AG08395 (cell line): ENCODE measurements at regions not wholly inside any gene's neighbourhood (a gene's known extent, or its start where the extent isn't known, plus 50 kb on each side); places are given as distances from the start of the nearest gene placed in this dataset.

ENCODE experiments used
- DNase-seq: peaks from one replicate; pipeline ENCODE4 v3.0.0; 2012; ENCODE audit warnings: mixed read lengths, low spot score

GRCh38 chr14:101193845-101194372 is 290.4 kb upstream of the RTL1 start:
- no peak for DNase-seq

DNA sequence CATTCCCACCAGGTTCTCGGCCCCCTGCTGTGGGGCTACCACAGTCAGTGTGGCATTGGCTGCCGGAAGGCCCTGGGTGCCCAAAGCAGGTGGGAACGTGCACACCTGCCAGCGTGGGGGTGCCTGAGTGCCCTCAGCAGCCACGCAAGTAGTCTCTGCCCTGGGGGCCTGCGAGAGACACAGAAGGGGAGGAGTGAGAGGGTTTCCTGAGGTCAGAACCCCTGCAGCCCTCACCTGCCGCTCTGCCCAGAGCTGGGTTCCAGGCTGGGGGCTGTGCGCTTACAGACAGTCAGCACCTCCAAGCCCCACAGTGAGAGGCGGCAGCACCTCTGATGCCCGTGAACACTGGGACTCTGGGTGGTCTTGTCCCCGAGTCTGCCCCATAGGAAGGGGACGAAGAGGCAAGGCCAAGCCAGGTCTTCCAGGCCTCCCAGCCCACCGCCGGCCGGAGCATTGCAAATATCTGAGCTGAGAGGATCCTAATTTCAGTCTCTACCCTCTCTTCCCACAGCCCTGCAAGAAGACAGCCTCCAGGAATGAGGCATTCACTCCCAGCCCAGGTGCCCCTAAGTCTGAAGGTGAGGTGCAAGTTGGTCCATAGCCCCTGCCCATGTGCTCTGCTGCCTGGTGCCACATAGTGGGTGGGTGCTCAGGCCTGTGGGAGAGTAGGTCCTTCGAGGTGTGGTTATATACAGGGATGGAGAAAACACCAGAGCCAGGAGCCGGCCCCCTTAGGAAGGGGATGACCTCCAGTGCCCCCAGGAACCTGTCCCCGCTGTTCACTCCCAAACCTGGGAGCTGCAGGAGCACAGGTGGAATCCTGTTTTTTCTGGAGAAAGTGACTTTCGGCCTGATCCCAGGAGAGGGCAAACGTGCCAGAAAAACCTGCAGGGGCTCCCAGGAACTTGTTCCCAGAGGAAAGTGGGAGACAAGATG is 291.1 kb upstream of the RTL1 start:
- no peak for DNase-seq

- DNase-seq, result no peak
Observed at GRCh38 chr14:101195309-101195901, 291.9 kb upstream of the RTL1 start.

DNA sequence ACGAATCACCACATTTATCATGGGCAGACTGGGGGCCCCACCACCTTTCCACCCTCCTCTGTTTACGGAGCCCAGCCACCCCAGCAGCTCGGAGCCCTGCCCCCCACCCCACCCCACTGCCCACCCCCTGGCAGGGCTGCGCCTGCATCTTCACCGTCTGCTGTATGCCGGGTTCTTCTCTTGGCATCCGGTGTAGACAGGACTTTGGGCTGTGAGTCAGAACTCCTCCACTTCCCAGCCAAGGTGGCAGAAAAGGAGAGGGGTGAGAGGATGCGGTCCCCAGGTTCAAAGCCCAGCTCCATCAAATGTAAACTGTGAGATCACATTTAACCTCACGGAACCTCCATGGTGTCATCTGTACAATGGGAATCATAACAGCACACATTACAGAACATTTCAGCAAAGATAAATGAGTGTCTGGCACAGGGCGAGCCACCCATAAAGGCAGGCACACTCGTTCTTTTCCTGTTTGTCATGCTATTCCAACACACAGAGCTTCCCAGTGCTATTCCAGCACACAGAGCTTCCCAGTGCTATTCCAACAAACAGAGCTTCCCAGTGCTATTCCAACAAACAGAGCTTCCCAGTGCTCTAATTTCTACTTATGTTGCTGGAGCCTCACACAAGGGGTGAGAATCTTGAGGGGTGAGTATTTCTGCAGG is 292.7 kb upstream of the RTL1 start:
- DNase-seq, result no peak

DNA sequence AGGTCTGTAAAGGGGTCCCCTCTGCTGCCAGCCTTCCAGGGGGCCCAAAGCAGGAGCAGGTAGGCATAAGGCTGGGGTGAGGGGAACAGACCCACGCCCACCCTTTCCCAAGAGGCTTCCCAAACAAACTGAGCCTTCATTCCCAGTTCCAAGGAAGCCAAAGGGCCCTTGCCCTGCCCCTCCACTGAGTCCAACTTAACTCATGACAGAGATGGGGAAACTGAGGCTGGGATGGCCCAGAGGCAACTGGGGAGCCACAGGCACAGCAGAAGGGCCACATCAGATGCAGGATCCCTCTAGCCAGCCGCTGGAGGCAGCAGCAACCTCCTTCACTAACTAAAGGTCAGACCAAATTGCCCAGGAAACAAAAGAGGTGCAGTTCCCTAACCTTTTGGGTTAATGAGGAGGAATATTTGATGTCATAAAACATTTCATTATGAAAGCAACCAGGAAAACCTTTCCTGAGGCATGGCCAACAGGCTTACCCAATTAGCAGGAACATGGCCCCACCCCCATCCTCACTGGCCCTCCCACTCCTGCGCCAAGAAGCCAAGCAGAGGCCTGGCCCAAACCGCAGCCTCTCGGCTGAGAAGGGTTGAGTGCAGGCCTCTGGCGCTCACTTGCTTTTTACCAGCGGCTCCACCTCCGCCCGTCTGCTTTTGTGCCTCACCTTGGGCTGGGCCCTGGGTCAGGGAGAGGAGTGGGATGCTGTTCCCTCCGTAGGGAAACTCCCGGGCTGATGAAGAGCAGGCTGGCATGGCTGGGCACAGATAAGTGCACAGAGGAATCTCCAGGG is 293.5 kb upstream of the RTL1 start:
- DNase-seq, result peak; percentile 35

- DNase-seq, result no peak
Observed at GRCh38 chr14:101197595-101198397, 294.3 kb upstream of the RTL1 start.

DNA sequence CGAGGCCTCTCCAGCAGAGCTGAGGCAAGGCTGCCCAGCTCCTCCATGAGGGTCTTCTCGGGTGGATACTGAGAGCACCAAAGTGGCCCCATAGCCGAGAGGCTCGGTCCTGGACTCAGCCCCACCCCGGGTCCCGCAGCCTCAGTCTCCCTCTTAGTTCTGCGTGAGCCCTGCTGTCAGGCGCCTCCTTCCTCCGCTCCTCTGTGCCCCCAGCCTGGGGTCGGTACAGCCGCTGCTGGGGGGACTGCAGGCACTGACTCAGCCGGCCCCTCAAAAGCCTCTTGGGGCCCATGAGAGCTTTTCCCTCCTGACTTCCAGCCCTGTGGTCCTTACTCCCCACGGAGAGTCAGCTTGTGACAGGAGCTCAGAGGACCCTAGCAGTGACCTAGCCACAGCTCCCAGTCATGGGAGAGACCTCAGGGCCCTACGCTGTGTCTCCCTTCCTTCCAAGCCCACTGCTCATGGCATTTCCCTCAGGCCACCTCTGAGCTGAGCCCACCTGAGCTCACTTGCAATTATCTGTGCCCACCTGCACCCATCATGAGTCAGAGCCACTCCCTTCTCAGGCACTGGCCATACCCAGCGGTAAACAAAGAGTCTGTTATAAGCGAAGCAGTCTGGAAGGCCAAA is 295.0 kb upstream of the RTL1 start:
- DNase-seq, result no peak

DNA sequence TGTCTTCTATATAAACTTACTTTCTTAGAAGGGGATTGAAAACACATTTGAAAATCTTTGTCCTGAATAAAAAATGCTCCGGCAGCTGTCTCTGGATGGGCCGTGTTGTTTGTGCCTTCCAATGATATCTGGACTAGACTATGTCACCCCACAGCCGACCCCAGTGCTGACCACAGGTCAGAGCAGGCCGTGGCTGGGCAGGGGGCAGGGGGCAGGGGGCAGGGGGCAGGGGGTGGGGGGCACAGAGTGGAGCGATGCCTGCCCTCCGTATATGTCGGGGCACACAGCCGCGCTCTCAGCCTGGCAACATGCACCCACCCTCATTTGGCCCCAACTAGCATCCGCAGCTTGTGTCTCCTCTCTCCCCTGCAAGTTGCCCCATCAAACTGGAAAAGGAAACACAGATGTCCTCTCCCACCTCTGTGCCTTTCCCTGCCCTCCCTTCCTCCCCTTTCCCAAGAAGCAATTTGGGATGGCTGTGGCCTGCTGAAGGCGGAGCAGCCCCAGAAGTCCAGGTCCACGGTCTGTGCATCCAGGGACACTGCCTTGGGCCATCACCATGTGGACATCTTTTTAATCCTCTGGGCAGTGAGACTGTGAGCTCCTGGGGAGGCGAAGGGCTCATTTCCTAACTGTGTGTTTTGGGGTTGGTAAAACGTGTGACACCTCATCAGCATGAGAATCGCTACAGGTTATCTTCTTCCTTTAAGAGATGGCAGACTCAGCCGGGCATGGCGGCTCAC is 295.7 kb upstream of the RTL1 start:
- no peak for DNase-seq

GRCh38 chr14:101200008-101200649 is 296.6 kb upstream of the RTL1 start:
- no peak for DNase-seq

DNA sequence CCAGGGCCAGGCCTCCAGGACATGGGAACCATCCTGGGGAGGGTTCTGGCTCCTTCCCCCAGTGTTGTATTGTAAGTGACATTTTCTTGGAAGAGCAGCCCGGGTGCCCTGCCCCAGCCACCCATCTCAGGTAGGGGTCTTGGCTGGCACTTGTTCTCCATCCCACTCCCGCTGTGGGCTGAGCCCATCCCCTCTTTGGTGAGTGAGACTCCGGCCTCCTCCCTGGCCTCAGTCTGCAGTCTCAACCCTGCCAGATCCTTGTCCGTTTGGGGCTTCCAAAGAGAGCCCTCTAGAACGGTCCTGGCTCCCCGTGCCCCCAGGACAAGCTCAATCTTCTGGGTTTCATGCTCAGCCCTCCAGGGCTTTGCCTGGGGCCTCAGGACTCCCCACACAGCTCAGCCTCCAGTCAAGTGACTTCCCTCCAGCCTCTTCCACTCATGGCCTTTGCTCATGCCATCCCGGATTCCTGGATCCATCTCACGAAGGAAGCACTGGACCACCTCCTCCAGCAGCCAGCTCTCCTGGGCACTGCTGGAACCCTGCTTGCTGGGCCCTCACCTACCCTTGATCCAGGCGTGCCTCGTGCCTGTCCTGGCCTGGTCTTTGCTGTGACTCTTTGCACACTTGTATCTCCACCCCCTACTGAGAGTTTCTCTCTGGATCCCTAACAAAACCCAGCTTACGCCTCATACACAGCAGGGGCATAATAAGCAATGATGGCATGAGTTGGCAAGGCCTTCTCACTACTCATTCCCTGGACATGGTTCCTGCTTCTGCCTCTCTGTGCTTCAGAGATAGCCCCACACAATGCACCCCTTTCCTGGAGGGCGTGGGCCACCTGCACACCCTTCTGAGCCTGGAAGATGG is 297.4 kb upstream of the RTL1 start:
- DNase-seq, result no peak

- no peak for DNase-seq
Observed at GRCh38 chr14:101201535-101202151, 298.1 kb upstream of the RTL1 start.

DNA sequence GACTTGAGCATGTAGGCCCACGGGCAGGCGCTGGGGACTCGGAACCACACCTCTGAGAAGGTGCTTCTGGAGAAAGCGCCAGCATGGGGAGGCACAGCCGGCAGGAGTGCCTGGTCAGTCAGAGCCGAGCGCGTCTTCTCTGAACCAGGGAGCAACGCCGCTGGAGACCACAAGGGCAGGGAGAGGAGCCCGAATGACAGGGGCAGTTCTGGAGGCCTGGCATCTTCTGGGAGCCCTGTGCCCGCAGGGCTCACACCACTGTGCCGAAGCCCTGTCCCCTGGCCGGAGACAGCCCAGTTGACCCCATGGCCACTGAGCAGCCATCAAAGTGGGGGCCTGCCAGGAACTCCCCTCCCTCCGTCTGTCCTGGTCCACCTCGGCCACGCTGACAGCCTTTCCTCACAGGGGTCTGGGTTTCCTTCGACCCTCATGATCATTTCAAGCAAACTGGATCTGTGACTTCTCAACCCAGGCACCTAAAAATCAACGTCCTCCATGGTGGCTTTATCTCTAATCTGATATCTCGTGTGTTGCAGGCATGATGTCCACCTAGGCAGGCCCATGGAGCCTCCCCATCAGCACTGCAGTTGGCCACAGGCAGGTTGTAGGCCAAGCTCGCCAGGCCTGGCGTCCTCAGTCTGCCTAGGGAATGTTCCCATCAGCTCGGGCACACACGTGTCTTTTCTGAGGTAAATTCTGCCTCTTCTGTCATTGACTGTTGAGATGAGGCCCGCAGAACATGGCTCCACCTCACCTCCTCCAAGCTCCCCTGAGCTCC is 299.3 kb upstream of the RTL1 start:
- no peak for DNase-seq

DNA sequence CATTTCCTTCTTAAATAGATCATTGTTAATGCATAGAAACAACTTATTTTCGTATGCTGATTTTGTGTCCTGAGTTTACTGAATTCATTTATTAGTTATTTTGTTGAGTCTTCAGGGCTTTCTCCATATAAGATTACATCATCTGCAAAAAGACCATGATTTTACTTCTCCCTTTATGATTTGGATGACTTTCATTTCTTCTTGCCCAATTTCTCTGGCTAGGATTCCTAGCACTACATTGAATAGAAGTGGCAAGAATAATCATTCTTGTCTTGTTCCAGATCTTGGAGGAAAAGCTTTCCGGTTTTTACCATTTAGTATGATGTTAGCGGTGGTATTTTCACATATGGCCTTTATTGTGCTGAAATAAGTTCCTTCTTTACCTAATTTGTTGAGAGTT is 303.0 kb upstream of the RTL1 start:
- DNase-seq, result no peak

- no peak for DNase-seq
Observed at GRCh38 chr14:101207041-101207440, 303.5 kb upstream of the RTL1 start.

GRCh38 chr14:101207897-101208296 is 304.4 kb upstream of the RTL1 start:
- DNase-seq, result no peak

GRCh38 chr14:101209594-101209993 is 306.1 kb upstream of the RTL1 start:
- DNase-seq, result no peak

DNA sequence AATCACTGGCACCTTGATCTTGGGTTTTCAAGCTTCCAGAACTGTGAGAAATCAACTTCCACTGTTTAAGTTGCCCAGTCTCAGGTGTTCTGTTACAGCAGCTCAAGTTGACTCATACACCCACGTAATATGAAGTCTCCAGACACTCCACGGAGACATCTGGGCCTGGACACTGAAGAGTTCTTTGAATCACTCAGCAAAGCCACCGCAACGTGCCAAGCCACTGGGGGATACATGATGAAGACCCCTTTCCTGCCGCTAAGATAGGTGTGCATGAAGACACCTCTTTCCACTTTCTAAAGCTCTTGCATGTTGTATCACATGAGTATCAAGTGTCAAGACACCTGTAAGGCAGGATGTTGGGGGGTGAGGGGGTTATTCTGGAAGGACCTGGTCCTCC is 311.7 kb upstream of the RTL1 start:
- no peak for DNase-seq
